Activated CD4-positive, alpha-beta T cell treated with anti-CD3 and anti-CD28 coated beads, Interleukin-2, amount 50 U/mL, for 4 hours (primary cell): ENCODE measurements at regions not wholly inside any gene's neighbourhood (a gene's known extent, or its start where the extent isn't known, plus 50 kb on each side); places are given as distances from the start of the nearest gene placed in this dataset.

Source experiments
- DNase-seq, 2 experiments: peaks; one replicate each; pipeline ENCODE4 v3.0.0-alpha.2; 2020

GRCh38 chr6:22006795-22007194, 290.0 kb downstream of the PRL start:
- DNase-seq = no peak

- DNase-seq = no peak
Measured at GRCh38 chr6:22007469-22007868, 289.4 kb downstream of the PRL start.

- no peak for DNase-seq
Measured at GRCh38 chr6:22008248-22008836, 288.5 kb downstream of the PRL start.

- no peak for DNase-seq
Measured at GRCh38 chr6:22010102-22010501, 286.7 kb downstream of the PRL start.

- no peak for DNase-seq
Measured at GRCh38 chr6:22015216-22015615, 281.6 kb downstream of the PRL start.

- no peak for DNase-seq
Measured at GRCh38 chr6:22015944-22016343, 280.9 kb downstream of the PRL start.

GRCh38 chr6:22017272-22017671, 279.6 kb downstream of the PRL start:
- DNase-seq = no peak

GRCh38 chr6:22017766-22018165, 279.1 kb downstream of the PRL start:
- DNase-seq = no peak

GRCh38 chr6:22019857-22020256, 277.0 kb downstream of the PRL start:
- no peak for DNase-seq

GRCh38 chr6:22020299-22021003, 276.4 kb downstream of the PRL start:
- DNase-seq = no peak

- DNase-seq = no peak
Measured at GRCh38 chr6:22021966-22022365, 274.9 kb downstream of the PRL start.

- DNase-seq = no peak
Measured at GRCh38 chr6:22023937-22024336, 272.9 kb downstream of the PRL start.

GRCh38 chr6:22024973-22025467, 271.8 kb downstream of the PRL start:
- no peak for DNase-seq

GRCh38 chr6:22025468-22026163, 271.2 kb downstream of the PRL start:
- DNase-seq = no peak

- DNase-seq = no peak
Measured at GRCh38 chr6:22026164-22026678, 270.6 kb downstream of the PRL start.

- DNase-seq = no peak
Measured at GRCh38 chr6:22027040-22027725, 269.7 kb downstream of the PRL start.

GRCh38 chr6:22028403-22029090, 268.3 kb downstream of the PRL start:
- DNase-seq = no peak

- DNase-seq = no peak
Measured at GRCh38 chr6:22029171-22029570, 267.7 kb downstream of the PRL start.

- DNase-seq = no peak
Measured at GRCh38 chr6:22030730-22031619, 265.9 kb downstream of the PRL start.

GRCh38 chr6:22035690-22036089, 261.1 kb downstream of the PRL start:
- DNase-seq = no peak

GRCh38 chr6:22036275-22036674, 260.6 kb downstream of the PRL start:
- no peak for DNase-seq

GRCh38 chr6:22036699-22037098, 260.1 kb downstream of the PRL start:
- DNase-seq = no peak
